ENCODE measurements at regions not wholly inside any gene's neighbourhood (a gene's known extent, or its start where the extent isn't known, plus 50 kb on each side); places are given as distances from the start of the nearest gene placed in this dataset.

DNA sequence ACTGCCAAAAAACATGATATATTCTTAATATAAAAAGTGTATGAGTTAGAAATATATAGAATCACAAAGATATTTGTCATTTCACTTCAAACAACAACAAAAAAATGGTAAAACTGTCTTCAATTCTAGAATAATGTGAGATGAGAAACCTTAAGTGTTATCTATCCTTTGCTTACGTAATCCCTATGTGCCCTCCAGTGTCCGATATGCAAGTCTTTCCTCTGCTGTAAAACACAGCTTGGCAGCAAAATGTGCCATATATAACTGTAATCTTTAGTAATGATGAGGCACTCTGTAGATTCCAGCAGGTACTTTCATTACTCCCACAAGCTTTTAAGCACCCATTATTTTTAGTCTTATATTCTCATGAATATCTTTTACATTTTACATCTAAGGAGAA lies 555.1 kb upstream of the FRG1 start:
- no peak overlapping the region for H3K4me3 ChIP-seq (ENCODE audit: low read length)
- no peak for TF ChIP-seq CTCF (conservative IDR thresholded peaks at IDR 0.05; ENCODE audit: low read length)
- DNase-seq (ENCODE audit: low read depth): no peak

GRCh38 chr4:189396435-189396834 lies 544.2 kb upstream of the FRG1 start:
- no peak for TF ChIP-seq CTCF (conservative IDR thresholded peaks at IDR 0.05; ENCODE audit: low read length)
- no peak for DNase-seq (ENCODE audit: low read depth)
- H3K4me3 ChIP-seq (ENCODE audit: low read length): no peak overlapping the region

GRCh38 chr4:189404271-189404670 lies 536.4 kb upstream of the FRG1 start:
- no peak for TF ChIP-seq CTCF (conservative IDR thresholded peaks at IDR 0.05; ENCODE audit: low read length)
- DNase-seq (ENCODE audit: low read depth): no peak
- H3K4me3 ChIP-seq (ENCODE audit: low read length): no peak overlapping the region

DNA sequence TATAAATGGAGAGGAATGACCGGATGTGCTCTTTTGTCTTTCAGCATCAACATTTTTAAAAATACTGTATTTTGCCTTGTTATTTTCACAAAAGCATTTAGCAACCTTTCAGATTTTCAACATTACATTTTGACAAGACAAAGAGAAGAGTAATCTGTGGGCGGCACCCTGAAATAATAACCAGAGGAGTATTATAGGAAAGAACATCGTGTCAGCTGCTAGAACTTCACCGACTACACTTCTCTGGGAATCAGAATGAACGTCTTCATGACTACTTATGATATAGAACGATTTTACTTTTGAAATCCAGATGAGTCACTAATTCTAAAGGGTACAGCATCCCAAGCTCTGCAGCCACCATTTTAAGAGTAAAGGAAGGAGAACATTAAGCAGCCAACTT lies 531.5 kb upstream of the FRG1 start:
- no peak for DNase-seq (ENCODE audit: low read depth)
- no peak overlapping the region for H3K4me3 ChIP-seq (ENCODE audit: low read length)
- TF ChIP-seq CTCF (conservative IDR thresholded peaks at IDR 0.05; ENCODE audit: low read length): no peak

- DNase-seq (ENCODE audit: low read depth): no peak
- no peak overlapping the region for H3K4me3 ChIP-seq (ENCODE audit: low read length)
- TF ChIP-seq CTCF (conservative IDR thresholded peaks at IDR 0.05; ENCODE audit: low read length): no peak
Measured at GRCh38 chr4:189414021-189414420, 526.7 kb upstream of the FRG1 start.

GRCh38 chr4:189420572-189420971 lies 520.1 kb upstream of the FRG1 start:
- TF ChIP-seq CTCF (conservative IDR thresholded peaks at IDR 0.05; ENCODE audit: low read length): no peak
- H3K4me3 ChIP-seq (ENCODE audit: low read length): no peak overlapping the region
- DNase-seq (ENCODE audit: low read depth): no peak

- DNase-seq (ENCODE audit: low read depth): no peak
- H3K4me3 ChIP-seq (ENCODE audit: low read length): no peak overlapping the region
Measured at GRCh38 chr4:189436207-189436606, 504.5 kb upstream of the FRG1 start.

More at GRCh38 chr4:189436207-189436606, 504.5 kb upstream of the FRG1 start:
- TF ChIP-seq CTCF (conservative IDR thresholded peaks at IDR 0.05; ENCODE audit: low read length): no peak

Data from AG10803 (cell line).